ENCODE measurements at regions not wholly inside any gene's neighbourhood (a gene's known extent, or its start where the extent isn't known, plus 50 kb on each side); places are given as distances from the start of the nearest gene placed in this dataset.

- TF ChIP-seq EZH2phosphoT487 (IDR thresholded peaks at IDR 0.05; ENCODE audit: low read length) = no peak
- no peak for TF ChIP-seq EZH2 (optimal IDR thresholded peaks at IDR 0.05; ENCODE audit: low read depth, low read length)
- TF ChIP-seq CTCF (IDR thresholded peaks at IDR 0.05; ENCODE audit: low read length) = peak; percentile 31
- peak; percentile 37 for DNase-seq
- H3K4me3 ChIP-seq (ENCODE audit: low read length) = no peak overlapping the region
- no peaks in the 10 kb centered on the region for H3K9me3 ChIP-seq (replicated peaks; ENCODE audit: insufficient read depth, low read length)
- H3K4me1 ChIP-seq (ENCODE audit: low read length) = peaks cover 56% of the 10 kb centered on the region
- H4K20me1 ChIP-seq (ENCODE audit: insufficient read depth, low read length) = no peaks in the 10 kb centered on the region
- H3K9me2 ChIP-seq (replicated peaks; ENCODE audit: insufficient read depth, low read length) = no peaks in the 10 kb centered on the region
- peak overlapping the region; percentile 30; the same call in 1 of the 2 replicates for H3K4me2 ChIP-seq (ENCODE audit: low read depth, low read length)
- H2AFZ ChIP-seq (ENCODE audit: low read length) = peak overlapping the region; percentile 30; the same call in 1 of the 2 replicates
- no peaks in the 10 kb centered on the region for H3K27me3 ChIP-seq (replicated peaks; ENCODE audit: insufficient read depth, low read length)
- no peak overlapping the region for H3K9ac ChIP-seq (ENCODE audit: low read length)
- peaks cover 31% of the 10 kb centered on the region for H3F3A ChIP-seq (ENCODE audit: insufficient read depth, low read length)
- no peaks in the 10 kb centered on the region for H3K79me2 ChIP-seq (ENCODE audit: low read length)
- no peaks in the 10 kb centered on the region for H3K36me3 ChIP-seq (replicated peaks; ENCODE audit: insufficient read depth, low read length)
- peak overlapping the region; percentile 40; the same call in 1 of the 2 replicates for H3K27ac ChIP-seq (ENCODE audit: low read length)
Measured at GRCh38 chr2:8525582-8526402, 156.1 kb upstream of the ID2 start.

GRCh38 chr2:8526403-8526696, 155.5 kb upstream of the ID2 start:
- Histone ChIP-seq H3K9me2 (replicated peaks; ENCODE audit: insufficient read depth, low read length) (no peaks in the 10 kb centered on the region), H3K9me3 (replicated peaks; ENCODE audit: insufficient read depth, low read length) (no peaks in the 10 kb centered on the region), H4K20me1 (ENCODE audit: insufficient read depth, low read length) (no peaks in the 10 kb centered on the region), H3K4me1 (ENCODE audit: low read length) (peaks cover 50% of the 10 kb centered on the region), H3K27ac (ENCODE audit: low read length) (peak overlapping the region; percentile 40; the same call in 1 of the 2 replicates), H3K36me3 (replicated peaks; ENCODE audit: insufficient read depth, low read length) (no peaks in the 10 kb centered on the region), H3F3A (ENCODE audit: insufficient read depth, low read length) (peaks cover 31% of the 10 kb centered on the region), H3K4me3 (ENCODE audit: low read length) (no peak overlapping the region), H2AFZ (ENCODE audit: low read length) (no peak overlapping the region), H3K27me3 (replicated peaks; ENCODE audit: insufficient read depth, low read length) (no peaks in the 10 kb centered on the region), H3K9ac (ENCODE audit: low read length) (no peak overlapping the region), H3K4me2 (ENCODE audit: low read depth, low read length) (peak overlapping the region; percentile 30; the same call in 1 of the 2 replicates), H3K79me2 (ENCODE audit: low read length) (no peaks in the 10 kb centered on the region)
- TF ChIP-seq CTCF (IDR thresholded peaks at IDR 0.05; ENCODE audit: low read length) = no peak
- no peak for TF ChIP-seq EZH2 (optimal IDR thresholded peaks at IDR 0.05; ENCODE audit: low read depth, low read length)
- no peak for TF ChIP-seq EZH2phosphoT487 (IDR thresholded peaks at IDR 0.05; ENCODE audit: low read length)
- DNase-seq = no peak

GRCh38 chr2:8527031-8527430, 154.8 kb upstream of the ID2 start:
- TF ChIP-seq EZH2phosphoT487 (IDR thresholded peaks at IDR 0.05; ENCODE audit: low read length) = no peak
- TF ChIP-seq CTCF (IDR thresholded peaks at IDR 0.05; ENCODE audit: low read length) = no peak
- TF ChIP-seq EZH2 (optimal IDR thresholded peaks at IDR 0.05; ENCODE audit: low read depth, low read length) = no peak
- H3K79me2 ChIP-seq (ENCODE audit: low read length) = no peaks in the 10 kb centered on the region
- no peaks in the 10 kb centered on the region for H3K27me3 ChIP-seq (replicated peaks; ENCODE audit: insufficient read depth, low read length)
- no peaks in the 10 kb centered on the region for H3K9me3 ChIP-seq (replicated peaks; ENCODE audit: insufficient read depth, low read length)
- H3K4me1 ChIP-seq (ENCODE audit: low read length) = peaks cover 44% of the 10 kb centered on the region
- no peaks in the 10 kb centered on the region for H3K9me2 ChIP-seq (replicated peaks; ENCODE audit: insufficient read depth, low read length)
- no peak overlapping the region for H3K9ac ChIP-seq (ENCODE audit: low read length)
- H3K27ac ChIP-seq (ENCODE audit: low read length) = no peak overlapping the region
- no peak overlapping the region for H3K4me2 ChIP-seq (ENCODE audit: low read depth, low read length)
- no peak overlapping the region for H2AFZ ChIP-seq (ENCODE audit: low read length)
- H4K20me1 ChIP-seq (ENCODE audit: insufficient read depth, low read length) = no peaks in the 10 kb centered on the region
- H3F3A ChIP-seq (ENCODE audit: insufficient read depth, low read length) = peaks cover 29% of the 10 kb centered on the region
- no peaks in the 10 kb centered on the region for H3K36me3 ChIP-seq (replicated peaks; ENCODE audit: insufficient read depth, low read length)
- H3K4me3 ChIP-seq (ENCODE audit: low read length) = no peak overlapping the region
- DNase-seq = no peak
